ENCODE measurements at regions not wholly inside any gene's neighbourhood (a gene's known extent, or its start where the extent isn't known, plus 50 kb on each side); places are given as distances from the start of the nearest gene placed in this dataset.

DNA sequence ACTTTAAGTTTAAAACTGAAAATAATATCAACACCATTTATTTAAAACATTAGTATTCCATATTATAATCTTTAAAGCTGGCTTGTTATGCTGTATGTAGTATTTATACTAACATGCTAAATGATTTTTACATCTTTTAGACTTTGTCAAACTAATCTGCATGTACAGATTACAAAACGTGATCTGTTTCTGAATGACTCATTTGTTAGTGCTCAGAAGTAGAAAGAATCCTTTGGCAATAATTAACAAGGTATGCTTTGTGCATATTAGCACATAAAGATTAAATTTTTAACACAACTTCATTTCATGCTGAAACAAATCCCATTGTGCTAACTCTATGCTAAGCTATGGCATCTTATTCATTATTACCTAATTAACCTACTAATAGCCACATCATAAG is 242.4 kb downstream of the BARHL2 start:
- TF ChIP-seq, protein P1, sequence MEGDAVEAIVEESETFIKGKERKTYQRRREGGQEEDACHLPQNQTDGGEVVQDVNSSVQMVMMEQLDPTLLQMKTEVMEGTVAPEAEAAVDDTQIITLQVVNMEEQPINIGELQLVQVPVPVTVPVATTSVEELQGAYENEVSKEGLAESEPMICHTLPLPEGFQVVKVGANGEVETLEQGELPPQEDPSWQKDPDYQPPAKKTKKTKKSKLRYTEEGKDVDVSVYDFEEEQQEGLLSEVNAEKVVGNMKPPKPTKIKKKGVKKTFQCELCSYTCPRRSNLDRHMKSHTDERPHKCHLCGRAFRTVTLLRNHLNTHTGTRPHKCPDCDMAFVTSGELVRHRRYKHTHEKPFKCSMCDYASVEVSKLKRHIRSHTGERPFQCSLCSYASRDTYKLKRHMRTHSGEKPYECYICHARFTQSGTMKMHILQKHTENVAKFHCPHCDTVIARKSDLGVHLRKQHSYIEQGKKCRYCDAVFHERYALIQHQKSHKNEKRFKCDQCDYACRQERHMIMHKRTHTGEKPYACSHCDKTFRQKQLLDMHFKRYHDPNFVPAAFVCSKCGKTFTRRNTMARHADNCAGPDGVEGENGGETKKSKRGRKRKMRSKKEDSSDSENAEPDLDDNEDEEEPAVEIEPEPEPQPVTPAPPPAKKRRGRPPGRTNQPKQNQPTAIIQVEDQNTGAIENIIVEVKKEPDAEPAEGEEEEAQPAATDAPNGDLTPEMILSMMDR (IDR thresholded peaks at IDR 0.05; ENCODE audit: insufficient read depth, low read depth, low read length), result no peak
- no peak for TF ChIP-seq EZH2 (IDR thresholded peaks at IDR 0.05; ENCODE audit: insufficient read depth, low read length)
